Liver (tissue), 3 donors: ENCODE measurements at regions not wholly inside any gene's neighbourhood (a gene's known extent, or its start where the extent isn't known, plus 50 kb on each side); places are given as distances from the start of the nearest gene placed in this dataset.
"Not testable (repeated sequence)": the region's sequence is repeated elsewhere in the genome, so short reads cannot be mapped to it uniquely, and the experiment has no call there.

Experiments used
- JUND ChIP-seq, 2 donors: IDR thresholded peaks; 2 replicates each; pipeline ENCODE4 v1.6.1; 2016; ENCODE audit warnings: antibody characterized with exemption in 2 of 2
- TF ChIP-seq, protein P1 (sequence below): IDR thresholded peaks from 2 replicates; pipeline ENCODE4 v1.6.1; 2016; ENCODE audit warnings: antibody characterized with exemption, mild to moderate bottlenecking
- TF ChIP-seq, protein P2 (sequence below): fragments of 150-350 bp; IDR thresholded peaks from 2 replicates; pipeline ENCODE4 v1.5.1; 2017; ENCODE audit warnings: improper control_type of control experiment, low read depth, low read length; ENCODE audit not compliant: missing input control
- TF ChIP-seq, protein P3 (sequence below): IDR thresholded peaks from 2 replicates; pipeline ENCODE4 v1.6.1; 2016; ENCODE audit warnings: antibody characterized with exemption
- donor health status: healthy.
- donor health status: healthy.

DNA sequence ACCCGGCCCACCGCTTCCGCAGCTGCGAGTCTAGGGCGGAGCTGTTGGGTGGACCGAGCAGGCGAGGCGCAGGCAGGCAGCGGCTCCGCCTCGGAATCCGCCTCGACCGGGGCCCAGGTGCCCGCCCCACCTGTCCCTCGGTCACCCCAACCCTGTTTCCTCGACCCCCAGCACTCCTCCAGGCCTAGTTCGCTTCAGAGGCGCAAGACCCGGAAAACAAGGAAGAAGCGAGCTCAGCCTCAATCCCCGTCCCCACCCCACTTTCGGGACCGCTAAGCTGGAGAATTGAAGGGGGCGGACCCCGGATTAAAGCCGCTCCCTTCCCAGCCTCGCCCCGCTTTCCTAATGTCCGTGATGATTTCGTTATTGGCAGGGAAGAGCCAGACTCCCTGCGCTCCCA lies 131.3 kb downstream of the POTEH start:
- TF ChIP-seq, protein P1, sequence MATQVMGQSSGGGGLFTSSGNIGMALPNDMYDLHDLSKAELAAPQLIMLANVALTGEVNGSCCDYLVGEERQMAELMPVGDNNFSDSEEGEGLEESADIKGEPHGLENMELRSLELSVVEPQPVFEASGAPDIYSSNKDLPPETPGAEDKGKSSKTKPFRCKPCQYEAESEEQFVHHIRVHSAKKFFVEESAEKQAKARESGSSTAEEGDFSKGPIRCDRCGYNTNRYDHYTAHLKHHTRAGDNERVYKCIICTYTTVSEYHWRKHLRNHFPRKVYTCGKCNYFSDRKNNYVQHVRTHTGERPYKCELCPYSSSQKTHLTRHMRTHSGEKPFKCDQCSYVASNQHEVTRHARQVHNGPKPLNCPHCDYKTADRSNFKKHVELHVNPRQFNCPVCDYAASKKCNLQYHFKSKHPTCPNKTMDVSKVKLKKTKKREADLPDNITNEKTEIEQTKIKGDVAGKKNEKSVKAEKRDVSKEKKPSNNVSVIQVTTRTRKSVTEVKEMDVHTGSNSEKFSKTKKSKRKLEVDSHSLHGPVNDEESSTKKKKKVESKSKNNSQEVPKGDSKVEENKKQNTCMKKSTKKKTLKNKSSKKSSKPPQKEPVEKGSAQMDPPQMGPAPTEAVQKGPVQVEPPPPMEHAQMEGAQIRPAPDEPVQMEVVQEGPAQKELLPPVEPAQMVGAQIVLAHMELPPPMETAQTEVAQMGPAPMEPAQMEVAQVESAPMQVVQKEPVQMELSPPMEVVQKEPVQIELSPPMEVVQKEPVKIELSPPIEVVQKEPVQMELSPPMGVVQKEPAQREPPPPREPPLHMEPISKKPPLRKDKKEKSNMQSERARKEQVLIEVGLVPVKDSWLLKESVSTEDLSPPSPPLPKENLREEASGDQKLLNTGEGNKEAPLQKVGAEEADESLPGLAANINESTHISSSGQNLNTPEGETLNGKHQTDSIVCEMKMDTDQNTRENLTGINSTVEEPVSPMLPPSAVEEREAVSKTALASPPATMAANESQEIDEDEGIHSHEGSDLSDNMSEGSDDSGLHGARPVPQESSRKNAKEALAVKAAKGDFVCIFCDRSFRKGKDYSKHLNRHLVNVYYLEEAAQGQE, result not testable (repeated sequence)
- TF ChIP-seq, protein P2, sequence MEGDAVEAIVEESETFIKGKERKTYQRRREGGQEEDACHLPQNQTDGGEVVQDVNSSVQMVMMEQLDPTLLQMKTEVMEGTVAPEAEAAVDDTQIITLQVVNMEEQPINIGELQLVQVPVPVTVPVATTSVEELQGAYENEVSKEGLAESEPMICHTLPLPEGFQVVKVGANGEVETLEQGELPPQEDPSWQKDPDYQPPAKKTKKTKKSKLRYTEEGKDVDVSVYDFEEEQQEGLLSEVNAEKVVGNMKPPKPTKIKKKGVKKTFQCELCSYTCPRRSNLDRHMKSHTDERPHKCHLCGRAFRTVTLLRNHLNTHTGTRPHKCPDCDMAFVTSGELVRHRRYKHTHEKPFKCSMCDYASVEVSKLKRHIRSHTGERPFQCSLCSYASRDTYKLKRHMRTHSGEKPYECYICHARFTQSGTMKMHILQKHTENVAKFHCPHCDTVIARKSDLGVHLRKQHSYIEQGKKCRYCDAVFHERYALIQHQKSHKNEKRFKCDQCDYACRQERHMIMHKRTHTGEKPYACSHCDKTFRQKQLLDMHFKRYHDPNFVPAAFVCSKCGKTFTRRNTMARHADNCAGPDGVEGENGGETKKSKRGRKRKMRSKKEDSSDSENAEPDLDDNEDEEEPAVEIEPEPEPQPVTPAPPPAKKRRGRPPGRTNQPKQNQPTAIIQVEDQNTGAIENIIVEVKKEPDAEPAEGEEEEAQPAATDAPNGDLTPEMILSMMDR, result not testable (repeated sequence)
- TF ChIP-seq, protein P3, sequence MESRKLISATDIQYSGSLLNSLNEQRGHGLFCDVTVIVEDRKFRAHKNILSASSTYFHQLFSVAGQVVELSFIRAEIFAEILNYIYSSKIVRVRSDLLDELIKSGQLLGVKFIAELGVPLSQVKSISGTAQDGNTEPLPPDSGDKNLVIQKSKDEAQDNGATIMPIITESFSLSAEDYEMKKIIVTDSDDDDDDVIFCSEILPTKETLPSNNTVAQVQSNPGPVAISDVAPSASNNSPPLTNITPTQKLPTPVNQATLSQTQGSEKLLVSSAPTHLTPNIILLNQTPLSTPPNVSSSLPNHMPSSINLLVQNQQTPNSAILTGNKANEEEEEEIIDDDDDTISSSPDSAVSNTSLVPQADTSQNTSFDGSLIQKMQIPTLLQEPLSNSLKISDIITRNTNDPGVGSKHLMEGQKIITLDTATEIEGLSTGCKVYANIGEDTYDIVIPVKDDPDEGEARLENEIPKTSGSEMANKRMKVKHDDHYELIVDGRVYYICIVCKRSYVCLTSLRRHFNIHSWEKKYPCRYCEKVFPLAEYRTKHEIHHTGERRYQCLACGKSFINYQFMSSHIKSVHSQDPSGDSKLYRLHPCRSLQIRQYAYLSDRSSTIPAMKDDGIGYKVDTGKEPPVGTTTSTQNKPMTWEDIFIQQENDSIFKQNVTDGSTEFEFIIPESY, result not testable (repeated sequence)
- TF ChIP-seq JUND (IDR thresholded peaks at IDR 0.05), result not testable (repeated sequence)
